ENCODE measurements at regions not wholly inside any gene's neighbourhood (a gene's known extent, or its start where the extent isn't known, plus 50 kb on each side); places are given as distances from the start of the nearest gene placed in this dataset.

GRCh38 chr12:4106621-4107020, 166.9 kb upstream of the CCND2 start:
- TF ChIP-seq CTCF (IDR thresholded peaks at IDR 0.05), result no peak
- TF ChIP-seq POLR2A (IDR thresholded peaks at IDR 0.05), result no peak
- Histone ChIP-seq H3K4me1 (replicated peaks in 1 of 2) (no peaks in the 10 kb centered on the region), H3K9me3 (replicated peaks in 1 of 3) (no peaks in the 10 kb centered on the region), H3K4me3 (no peak overlapping the region), H3K27ac (no peak overlapping the region), H3K27me3 (peaks cover 13% of the 10 kb centered on the region), H3K36me3 (replicated peaks in 1 of 2) (no peaks in the 10 kb centered on the region)
- intact Hi-C loops (cut with DNase I), result loop anchor here (5.0 kb wide), 1 partner anchor 171 kb away; no protein-coding TSS in a partner anchor
- WGBS, 4 donors, result 70 to 83% (median 75%) methylated on average over 8 of the region's 8 CpGs
- DNase-seq, result no peak

GRCh38 chr12:4104722-4105244, 168.8 kb upstream of the CCND2 start:
- no peak overlapping the region for H3K4me3 ChIP-seq
- H3K4me1 ChIP-seq (replicated peaks in 1 of 2), result no peaks in the 10 kb centered on the region
- no peak for DNase-seq
- H3K9me3 ChIP-seq (replicated peaks in 1 of 3), result no peaks in the 10 kb centered on the region
- 73 to 89% (median 81%) methylated on average over 9 of the region's 9 CpGs for WGBS, 4 donors
- H3K27me3 ChIP-seq, result peaks cover 13% of the 10 kb centered on the region
- TF ChIP-seq CTCF (IDR thresholded peaks at IDR 0.05) (no peak), POLR2A (IDR thresholded peaks at IDR 0.05) (no peak)
- H3K36me3 ChIP-seq (replicated peaks in 1 of 2), result no peaks in the 10 kb centered on the region
- no peak overlapping the region for H3K27ac ChIP-seq
- intact Hi-C loops (cut with DNase I), result loop anchor here (5.0 kb wide), 1 partner anchor 173 kb away; no protein-coding TSS in a partner anchor

- Histone ChIP-seq H3K4me3 (no peak overlapping the region), H3K4me1 (replicated peaks in 1 of 2) (no peaks in the 10 kb centered on the region), H3K27ac (no peak overlapping the region), H3K27me3 (no peaks in the 10 kb centered on the region), H3K36me3 (replicated peaks in 1 of 2) (no peaks in the 10 kb centered on the region), H3K9me3 (replicated peaks in 1 of 3) (no peaks in the 10 kb centered on the region)
- DNase-seq, result no peak
- intact Hi-C loops (cut with DNase I), result no loop called here
- 28 to 43% (median 41%) methylated on average over 3 of the region's 3 CpGs for WGBS, 4 donors
- no peak for TF ChIP-seq CTCF (IDR thresholded peaks at IDR 0.05)
- TF ChIP-seq POLR2A (IDR thresholded peaks at IDR 0.05), result no peak
Observed at GRCh38 chr12:4099276-4099675, 174.3 kb upstream of the CCND2 start.

GRCh38 chr12:4091016-4091743, 182.4 kb upstream of the CCND2 start:
- H3K27ac ChIP-seq, result no peak overlapping the region
- no peak overlapping the region for H3K4me3 ChIP-seq
- DNase-seq, result no peak
- no peaks in the 10 kb centered on the region for H3K9me3 ChIP-seq (replicated peaks in 1 of 3)
- intact Hi-C loops (cut with DNase I), result no loop called here
- TF ChIP-seq POLR2A (IDR thresholded peaks at IDR 0.05) (no peak), CTCF (IDR thresholded peaks at IDR 0.05) (no peak)
- no peaks in the 10 kb centered on the region for H3K4me1 ChIP-seq (replicated peaks in 1 of 2)
- H3K27me3 ChIP-seq, result no peaks in the 10 kb centered on the region
- 62 to 80% (median 65%) methylated on average over 5 of the region's 5 CpGs for WGBS, 4 donors
- no peaks in the 10 kb centered on the region for H3K36me3 ChIP-seq (replicated peaks in 1 of 2)
